GM12878 (cell line): ENCODE measurements at regions not wholly inside any gene's neighbourhood (a gene's known extent, or its start where the extent isn't known, plus 50 kb on each side); places are given as distances from the start of the nearest gene placed in this dataset.

Experiments used
- ATAC-seq: fragments of 200-7000 bp; cut with Tn5 transposase; 3 replicates; pipeline ENCODE4 v1.9.1; 2020; ENCODE audit warnings: mild to moderate bottlenecking, moderate library complexity
- BruUV-seq: library from RNA; stranded (reverse); fragments of 400-500 nt; replicated peaks from 2 replicates; lab custom pipeline; 2021; lab: Mats Ljungman, UMichigan
- CTCF ChIA-PET: fragments of 300-600 bp; sonication (Branson Sonifier 250); formaldehyde crosslinking; extraction: SDS; loops from one replicate; lab custom pipeline; 2021; ENCODE audit warnings: inconsistent platforms; lab: Yijun Ruan, JAX
- POLR2A ChIA-PET: fragments of 350-600 bp; formaldehyde crosslinking; extraction: SDS; loops from one replicate; lab custom pipeline; 2021; ENCODE audit warnings: inconsistent platforms; lab: Charles Lee
- RAD21 ChIA-PET: fragments of 300-600 bp; sonication (Branson Sonifier 250); formaldehyde crosslinking; loops from one replicate; lab custom pipeline; 2023; ENCODE audit warnings: antibody characterized with exemption; ENCODE audit not compliant: unreplicated experiment; lab: Charles Lee
- SMC1A ChIA-PET: fragments of 300-600 bp; sonication (Branson Sonifier 250); formaldehyde crosslinking; loops from one replicate; lab custom pipeline; 2023; ENCODE audit not compliant: unreplicated experiment, uncharacterized antibody; lab: Charles Lee
- DNase-seq: peaks from one replicate; pipeline ENCODE4 v3.0.0-alpha.2; 2011; ENCODE audit warnings: low read depth, low spot score
- FAIRE-seq: peaks from 3 replicates; lab custom pipeline; 2011; peaks lifted over from hg19 to GRCh38; lab: Jason Lieb, UNC
- H2AFZ ChIP-seq: 2 replicates; pipeline ENCODE4 v1.6.0; 2011; ENCODE audit warnings: low read depth, low read length, control low read depth; ENCODE audit not compliant: control insufficient read depth
- H3K27ac ChIP-seq: 2 replicates; pipeline ENCODE4 v1.5.1; 2011; ENCODE audit warnings: control low read depth; ENCODE audit not compliant: control insufficient read depth, insufficient read depth
- H3K27me3 ChIP-seq, 2 experiments: replicated peaks in 1 of 2; 2 replicates each; pipeline versions ENCODE4 v1.6.0 to v1.6.1; 2011; ENCODE audit warnings: low read length in 1 of 2; ENCODE audit not compliant: control insufficient read depth in 2 of 2, insufficient read depth in 2 of 2
- H3K36me3 ChIP-seq, 2 experiments: 2 replicates each; pipeline ENCODE4 v1.5.1; 2011; ENCODE audit warnings: low read length in 1 of 2; ENCODE audit not compliant: control insufficient read depth in 2 of 2, insufficient read depth in 2 of 2
- H3K4me1 ChIP-seq: 2 replicates; pipeline ENCODE4 v1.6.1; 2011; ENCODE audit warnings: mild to moderate bottlenecking, low read length, moderate library complexity, mixed read lengths; ENCODE audit not compliant: control insufficient read depth, insufficient read depth
- H3K4me2 ChIP-seq: 2 replicates; pipeline ENCODE4 v1.6.0; 2011; ENCODE audit warnings: control low read depth; ENCODE audit not compliant: control insufficient read depth, insufficient read depth
- H3K4me3 ChIP-seq: fragments of 200-600 bp; sonication (generic); 2 replicates; pipeline ENCODE4 v1.5.1; 2016
- H3K79me2 ChIP-seq: 2 replicates; pipeline ENCODE4 v1.6.0; 2011; ENCODE audit warnings: low read length; ENCODE audit not compliant: control insufficient read depth, insufficient read depth
- H3K9ac ChIP-seq: 2 replicates; pipeline ENCODE4 v1.8.0; 2011; ENCODE audit warnings: low read length, control low read depth, mixed read lengths; ENCODE audit not compliant: control insufficient read depth, insufficient read depth
- H3K9me3 ChIP-seq: replicated peaks from 3 replicates; pipeline ENCODE4 v1.5.1; 2011; ENCODE audit warnings: mild to moderate bottlenecking, low read length; ENCODE audit not compliant: control insufficient read depth, insufficient read depth
- H4K20me1 ChIP-seq: 2 replicates; pipeline ENCODE4 v1.6.0; 2011; ENCODE audit not compliant: control insufficient read depth, insufficient read depth
- ATF3 ChIP-seq: IDR thresholded peaks from 2 replicates; pipeline ENCODE4 v1.6.1; 2011; ENCODE audit warnings: low read depth, mild to moderate bottlenecking, low read length, moderate library complexity, borderline replicate concordance; ENCODE audit errors: extremely low read depth
- DPF2 ChIP-seq: fragments of 450-650 bp; IDR thresholded peaks from 2 replicates; pipeline ENCODE4 v1.6.1; 2017; ENCODE audit warnings: mild to moderate bottlenecking
- ESRRA ChIP-seq: IDR thresholded peaks from 2 replicates; pipeline ENCODE4 v1.6.1; 2012; ENCODE audit warnings: mild to moderate bottlenecking, low read length, improper control_type of control experiment
- ETV6 ChIP-seq, 2 experiments: fragments of 450-650 bp in 1 of 2; IDR thresholded peaks in 1 of 2; conservative IDR thresholded peaks in 1 of 2; 2 replicates each; pipeline ENCODE4 v1.6.1; 2014; ENCODE audit warnings: antibody characterized with exemption in 1 of 2, borderline replicate concordance in 1 of 2, low read depth in 1 of 2, mild to moderate bottlenecking in 1 of 2, moderate library complexity in 1 of 2
- GABPA ChIP-seq: IDR thresholded peaks from 2 replicates; pipeline ENCODE4 v1.6.1; 2014; ENCODE audit warnings: antibody characterized with exemption, low read depth, mild to moderate bottlenecking, inconsistent platforms
- JUND ChIP-seq: IDR thresholded peaks from 2 replicates; pipeline ENCODE4 v1.6.1; 2012; ENCODE audit warnings: low read depth, mild to moderate bottlenecking, low read length, improper control_type of control experiment, moderate library complexity
- MEF2A ChIP-seq: IDR thresholded peaks from 2 replicates; pipeline ENCODE4 v1.6.1; 2011; ENCODE audit warnings: low read depth, mild to moderate bottlenecking, low read length, moderate library complexity; ENCODE audit not compliant: insufficient read depth
- NFYA ChIP-seq: IDR thresholded peaks from 2 replicates; pipeline ENCODE4 v1.6.1; 2011; ENCODE audit warnings: low read depth, mild to moderate bottlenecking, low read length, improper control_type of control experiment, borderline replicate concordance
- NFYB ChIP-seq: IDR thresholded peaks from 2 replicates; pipeline ENCODE4 v1.6.1; 2011; ENCODE audit warnings: low read depth, mild to moderate bottlenecking, low read length, improper control_type of control experiment, moderate library complexity; ENCODE audit not compliant: insufficient read depth
- NR2F1 ChIP-seq: fragments of 450-650 bp; conservative IDR thresholded peaks from 2 replicates; pipeline ENCODE4 v1.6.1; 2017; ENCODE audit warnings: mild to moderate bottlenecking
- NRF1 ChIP-seq: conservative IDR thresholded peaks from 2 replicates; pipeline ENCODE4 v1.6.1; 2011; ENCODE audit warnings: mild to moderate bottlenecking, low read depth, low read length, improper control_type of control experiment
- POLR2AphosphoS2 ChIP-seq: IDR thresholded peaks from 2 replicates; pipeline ENCODE4 v1.6.1; 2011; ENCODE audit warnings: low read depth, mild to moderate bottlenecking, low read length, improper control_type of control experiment, moderate library complexity
- POLR2AphosphoS5 ChIP-seq: IDR thresholded peaks from 2 replicates; pipeline ENCODE4 v1.6.1; 2011; ENCODE audit warnings: mild to moderate bottlenecking, low read length, inconsistent platforms
- SMARCA5 ChIP-seq: fragments of 450-650 bp; IDR thresholded peaks from 2 replicates; pipeline ENCODE4 v1.6.1; 2017; ENCODE audit warnings: mild to moderate bottlenecking
- TBL1XR1 ChIP-seq: IDR thresholded peaks from 2 replicates; pipeline ENCODE4 v1.6.1; 2012; ENCODE audit warnings: low read depth, low read length, improper control_type of control experiment
- ZNF207 ChIP-seq: fragments of 450-650 bp; IDR thresholded peaks from 2 replicates; pipeline ENCODE4 v1.6.1; 2014; ENCODE audit warnings: antibody characterized with exemption, mild to moderate bottlenecking, borderline replicate concordance
- ZZZ3 ChIP-seq: IDR thresholded peaks from 2 replicates; pipeline ENCODE4 v1.6.1; 2011; ENCODE audit warnings: low read depth; ENCODE audit not compliant: control insufficient read depth, insufficient read length
- WGBS: methylation state at CpG from one replicate; pipeline ENCODE4 v1.1.6; 2016; ENCODE audit warnings: low lambda C conversion rate; ENCODE audit not compliant: insufficient replicate concordance, insufficient coverage; ENCODE audit errors: missing lambda C conversion rate; 5-methylcytosine and 5-hydroxymethylcytosine counted together
- in situ Hi-C: fragments of 300-500 bp; cut with MboI; formaldehyde crosslinking; loops from 9 replicates; pipeline ENCODE4 v1.14.3; 2018; ENCODE audit warnings: mixed read lengths
- intact Hi-C: fragments of 100-400 bp; cut with micrococcal nuclease; formaldehyde crosslinking; loops from one replicate; pipeline ENCODE4 v1.14.2; 2022; ENCODE audit not compliant: unreplicated experiment
- TF ChIP-seq, protein P1 (sequence below): fragments of 450-650 bp; IDR thresholded peaks from 2 replicates; pipeline ENCODE4 v1.6.1; 2014; ENCODE audit warnings: mild to moderate bottlenecking
- TF ChIP-seq, protein P2 (sequence below): fragments of 450-650 bp; IDR thresholded peaks from 2 replicates; pipeline ENCODE4 v1.6.1; 2017; ENCODE audit warnings: mild to moderate bottlenecking, low read depth, inconsistent platforms; ENCODE audit not compliant: poor library complexity, severe bottlenecking
- TF ChIP-seq, protein P3 (sequence below): IDR thresholded peaks from 2 replicates; pipeline ENCODE4 v1.6.1; 2011; ENCODE audit warnings: borderline replicate concordance, low read depth, mild to moderate bottlenecking, moderate library complexity, low read length; ENCODE audit not compliant: insufficient read depth, poor library complexity, severe bottlenecking

- no peak for TF ChIP-seq TBL1XR1
- no peak for TF ChIP-seq MEF2A
- 0 out of 2 replicates have a peak, but pooled peaks have one; percentile 22 for TF ChIP-seq NR2F1
- no peak for TF ChIP-seq ZZZ3
- TF ChIP-seq ETV6 (conservative IDR thresholded peaks at IDR 0.05 in 1 of 2, IDR thresholded peaks at IDR 0.05 in 1 of 2; ENCODE audit: borderline replicate concordance in 1 of 2, low read depth in 1 of 2) = peak in 1 of 2 experiments; percentile 58; a peak in 1 of 4 replicates
- TF ChIP-seq NRF1 = no peak
- 0 out of 2 replicates have a peak, but pooled peaks have one; percentile 36 for TF ChIP-seq GABPA
- TF ChIP-seq ATF3 = no peak
- TF ChIP-seq DPF2 = peak; percentile 54; the same call in 1 of the 2 replicates
- no peak for TF ChIP-seq POLR2AphosphoS5
- no peak for TF ChIP-seq NFYA
Measured at GRCh38 chr11:29251738-29252137, 765.1 kb downstream of the KCNA4 start (continued).

DNA sequence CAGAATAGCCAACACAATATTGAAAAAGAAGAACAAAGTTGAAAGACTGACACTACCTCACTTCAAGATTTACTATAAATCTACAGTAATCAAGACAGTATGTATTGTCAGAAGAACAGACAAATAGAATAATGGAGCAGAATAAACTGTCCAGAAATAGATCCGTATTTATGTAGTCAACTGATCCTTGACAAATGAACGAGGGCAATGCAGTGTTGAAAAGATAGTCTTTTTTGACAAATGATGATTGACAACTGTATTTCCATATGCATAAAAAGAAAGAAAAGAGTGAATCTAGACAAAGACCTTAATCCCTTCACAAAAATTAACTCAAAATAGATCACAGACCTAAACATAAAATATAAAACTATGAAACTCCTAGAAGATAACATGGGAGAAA lies 767.1 kb downstream of the KCNA4 start:
- Histone ChIP-seq H3K27me3 (no peaks in the 10 kb centered on the region), H3K4me1 (no peaks in the 10 kb centered on the region), H2AFZ (no peak overlapping the region), H3K4me2 (no peak overlapping the region), H3K27ac (no peak overlapping the region), H3K4me3 (no peak overlapping the region), H3K9me3 (no peaks in the 10 kb centered on the region), H4K20me1 (no peaks in the 10 kb centered on the region), H3K79me2 (no peaks in the 10 kb centered on the region), H3K9ac (no peak overlapping the region), H3K36me3 (no peaks in the 10 kb centered on the region)
- 25% methylated on average over 2 of the region's 2 CpGs for WGBS
- ChIA-PET SMC1A (no interaction called here), RAD21 (no interaction called here), CTCF (interaction anchor here (1.4 kb wide), 1 partner anchor 11 kb away, joined by 4 read pairs; no protein-coding TSS in a partner anchor), POLR2A (no interaction called here)
- no peak for DNase-seq
- BruUV-seq = no TSS peak
- in situ Hi-C loops (no loop called here), intact Hi-C loops (no loop called here)
- ATAC-seq = no peak
- FAIRE-seq = no peak
- TF ChIP-seq ZNF207 (no peak), SMARCA5 (no peak), JUND (no peak), POLR2AphosphoS2 (no peak), GABPA (no peak), NFYB (no peak), ESRRA (no peak)
- TF ChIP-seq, protein P1, sequence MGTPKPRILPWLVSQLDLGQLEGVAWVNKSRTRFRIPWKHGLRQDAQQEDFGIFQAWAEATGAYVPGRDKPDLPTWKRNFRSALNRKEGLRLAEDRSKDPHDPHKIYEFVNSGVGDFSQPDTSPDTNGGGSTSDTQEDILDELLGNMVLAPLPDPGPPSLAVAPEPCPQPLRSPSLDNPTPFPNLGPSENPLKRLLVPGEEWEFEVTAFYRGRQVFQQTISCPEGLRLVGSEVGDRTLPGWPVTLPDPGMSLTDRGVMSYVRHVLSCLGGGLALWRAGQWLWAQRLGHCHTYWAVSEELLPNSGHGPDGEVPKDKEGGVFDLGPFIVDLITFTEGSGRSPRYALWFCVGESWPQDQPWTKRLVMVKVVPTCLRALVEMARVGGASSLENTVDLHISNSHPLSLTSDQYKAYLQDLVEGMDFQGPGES = no peak
- TF ChIP-seq, protein P2, sequence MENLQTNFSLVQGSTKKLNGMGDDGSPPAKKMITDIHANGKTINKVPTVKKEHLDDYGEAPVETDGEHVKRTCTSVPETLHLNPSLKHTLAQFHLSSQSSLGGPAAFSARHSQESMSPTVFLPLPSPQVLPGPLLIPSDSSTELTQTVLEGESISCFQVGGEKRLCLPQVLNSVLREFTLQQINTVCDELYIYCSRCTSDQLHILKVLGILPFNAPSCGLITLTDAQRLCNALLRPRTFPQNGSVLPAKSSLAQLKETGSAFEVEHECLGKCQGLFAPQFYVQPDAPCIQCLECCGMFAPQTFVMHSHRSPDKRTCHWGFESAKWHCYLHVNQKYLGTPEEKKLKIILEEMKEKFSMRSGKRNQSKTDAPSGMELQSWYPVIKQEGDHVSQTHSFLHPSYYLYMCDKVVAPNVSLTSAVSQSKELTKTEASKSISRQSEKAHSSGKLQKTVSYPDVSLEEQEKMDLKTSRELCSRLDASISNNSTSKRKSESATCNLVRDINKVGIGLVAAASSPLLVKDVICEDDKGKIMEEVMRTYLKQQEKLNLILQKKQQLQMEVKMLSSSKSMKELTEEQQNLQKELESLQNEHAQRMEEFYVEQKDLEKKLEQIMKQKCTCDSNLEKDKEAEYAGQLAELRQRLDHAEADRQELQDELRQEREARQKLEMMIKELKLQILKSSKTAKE = no peak
- TF ChIP-seq, protein P3, sequence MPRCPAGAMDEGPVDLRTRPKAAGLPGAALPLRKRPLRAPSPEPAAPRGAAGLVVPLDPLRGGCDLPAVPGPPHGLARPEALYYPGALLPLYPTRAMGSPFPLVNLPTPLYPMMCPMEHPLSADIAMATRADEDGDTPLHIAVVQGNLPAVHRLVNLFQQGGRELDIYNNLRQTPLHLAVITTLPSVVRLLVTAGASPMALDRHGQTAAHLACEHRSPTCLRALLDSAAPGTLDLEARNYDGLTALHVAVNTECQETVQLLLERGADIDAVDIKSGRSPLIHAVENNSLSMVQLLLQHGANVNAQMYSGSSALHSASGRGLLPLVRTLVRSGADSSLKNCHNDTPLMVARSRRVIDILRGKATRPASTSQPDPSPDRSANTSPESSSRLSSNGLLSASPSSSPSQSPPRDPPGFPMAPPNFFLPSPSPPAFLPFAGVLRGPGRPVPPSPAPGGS = no peak
